ENCODE measurements at regions not wholly inside any gene's neighbourhood (a gene's known extent, or its start where the extent isn't known, plus 50 kb on each side); places are given as distances from the start of the nearest gene placed in this dataset.

GRCh38 chr13:31964168-31964567, 67.4 kb upstream of the FRY start:
- TF ChIP-seq, protein P1, sequence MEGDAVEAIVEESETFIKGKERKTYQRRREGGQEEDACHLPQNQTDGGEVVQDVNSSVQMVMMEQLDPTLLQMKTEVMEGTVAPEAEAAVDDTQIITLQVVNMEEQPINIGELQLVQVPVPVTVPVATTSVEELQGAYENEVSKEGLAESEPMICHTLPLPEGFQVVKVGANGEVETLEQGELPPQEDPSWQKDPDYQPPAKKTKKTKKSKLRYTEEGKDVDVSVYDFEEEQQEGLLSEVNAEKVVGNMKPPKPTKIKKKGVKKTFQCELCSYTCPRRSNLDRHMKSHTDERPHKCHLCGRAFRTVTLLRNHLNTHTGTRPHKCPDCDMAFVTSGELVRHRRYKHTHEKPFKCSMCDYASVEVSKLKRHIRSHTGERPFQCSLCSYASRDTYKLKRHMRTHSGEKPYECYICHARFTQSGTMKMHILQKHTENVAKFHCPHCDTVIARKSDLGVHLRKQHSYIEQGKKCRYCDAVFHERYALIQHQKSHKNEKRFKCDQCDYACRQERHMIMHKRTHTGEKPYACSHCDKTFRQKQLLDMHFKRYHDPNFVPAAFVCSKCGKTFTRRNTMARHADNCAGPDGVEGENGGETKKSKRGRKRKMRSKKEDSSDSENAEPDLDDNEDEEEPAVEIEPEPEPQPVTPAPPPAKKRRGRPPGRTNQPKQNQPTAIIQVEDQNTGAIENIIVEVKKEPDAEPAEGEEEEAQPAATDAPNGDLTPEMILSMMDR (conservative IDR thresholded peaks at IDR 0.05; ENCODE audit: low read depth in 2 of 2) = no peak
- TF ChIP-seq ETS1 (IDR thresholded peaks at IDR 0.05) (no peak), CREB1 (CRISPR knock-in tag; IDR thresholded peaks at IDR 0.05; ENCODE audit: low read depth) (no peak), POLR2AphosphoS5 (IDR thresholded peaks at IDR 0.05; ENCODE audit: low read depth) (no peak), ZNF331 (CRISPR knock-in tag; IDR thresholded peaks at IDR 0.05; ENCODE audit: low read depth) (no peak), EZH2phosphoT487 (IDR thresholded peaks at IDR 0.05; ENCODE audit: unreplicated experiment) (no peak), STAT1 (IDR thresholded peaks at IDR 0.05; ENCODE audit: unreplicated experiment) (no peak), JUNB (IDR thresholded peaks at IDR 0.05; ENCODE audit: unreplicated experiment) (no peak), EZH2 (IDR thresholded peaks at IDR 0.05; ENCODE audit: low read depth, unreplicated experiment) (no peak), ZNF114 (CRISPR knock-in tag; IDR thresholded peaks at IDR 0.05) (no peak), NANOG (IDR thresholded peaks at IDR 0.05; ENCODE audit: borderline replicate concordance) (no peak)
- TF ChIP-seq, protein P2, sequence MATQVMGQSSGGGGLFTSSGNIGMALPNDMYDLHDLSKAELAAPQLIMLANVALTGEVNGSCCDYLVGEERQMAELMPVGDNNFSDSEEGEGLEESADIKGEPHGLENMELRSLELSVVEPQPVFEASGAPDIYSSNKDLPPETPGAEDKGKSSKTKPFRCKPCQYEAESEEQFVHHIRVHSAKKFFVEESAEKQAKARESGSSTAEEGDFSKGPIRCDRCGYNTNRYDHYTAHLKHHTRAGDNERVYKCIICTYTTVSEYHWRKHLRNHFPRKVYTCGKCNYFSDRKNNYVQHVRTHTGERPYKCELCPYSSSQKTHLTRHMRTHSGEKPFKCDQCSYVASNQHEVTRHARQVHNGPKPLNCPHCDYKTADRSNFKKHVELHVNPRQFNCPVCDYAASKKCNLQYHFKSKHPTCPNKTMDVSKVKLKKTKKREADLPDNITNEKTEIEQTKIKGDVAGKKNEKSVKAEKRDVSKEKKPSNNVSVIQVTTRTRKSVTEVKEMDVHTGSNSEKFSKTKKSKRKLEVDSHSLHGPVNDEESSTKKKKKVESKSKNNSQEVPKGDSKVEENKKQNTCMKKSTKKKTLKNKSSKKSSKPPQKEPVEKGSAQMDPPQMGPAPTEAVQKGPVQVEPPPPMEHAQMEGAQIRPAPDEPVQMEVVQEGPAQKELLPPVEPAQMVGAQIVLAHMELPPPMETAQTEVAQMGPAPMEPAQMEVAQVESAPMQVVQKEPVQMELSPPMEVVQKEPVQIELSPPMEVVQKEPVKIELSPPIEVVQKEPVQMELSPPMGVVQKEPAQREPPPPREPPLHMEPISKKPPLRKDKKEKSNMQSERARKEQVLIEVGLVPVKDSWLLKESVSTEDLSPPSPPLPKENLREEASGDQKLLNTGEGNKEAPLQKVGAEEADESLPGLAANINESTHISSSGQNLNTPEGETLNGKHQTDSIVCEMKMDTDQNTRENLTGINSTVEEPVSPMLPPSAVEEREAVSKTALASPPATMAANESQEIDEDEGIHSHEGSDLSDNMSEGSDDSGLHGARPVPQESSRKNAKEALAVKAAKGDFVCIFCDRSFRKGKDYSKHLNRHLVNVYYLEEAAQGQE (IDR thresholded peaks at IDR 0.05; ENCODE audit: unreplicated experiment) = no peak
- TF ChIP-seq, protein P3, sequence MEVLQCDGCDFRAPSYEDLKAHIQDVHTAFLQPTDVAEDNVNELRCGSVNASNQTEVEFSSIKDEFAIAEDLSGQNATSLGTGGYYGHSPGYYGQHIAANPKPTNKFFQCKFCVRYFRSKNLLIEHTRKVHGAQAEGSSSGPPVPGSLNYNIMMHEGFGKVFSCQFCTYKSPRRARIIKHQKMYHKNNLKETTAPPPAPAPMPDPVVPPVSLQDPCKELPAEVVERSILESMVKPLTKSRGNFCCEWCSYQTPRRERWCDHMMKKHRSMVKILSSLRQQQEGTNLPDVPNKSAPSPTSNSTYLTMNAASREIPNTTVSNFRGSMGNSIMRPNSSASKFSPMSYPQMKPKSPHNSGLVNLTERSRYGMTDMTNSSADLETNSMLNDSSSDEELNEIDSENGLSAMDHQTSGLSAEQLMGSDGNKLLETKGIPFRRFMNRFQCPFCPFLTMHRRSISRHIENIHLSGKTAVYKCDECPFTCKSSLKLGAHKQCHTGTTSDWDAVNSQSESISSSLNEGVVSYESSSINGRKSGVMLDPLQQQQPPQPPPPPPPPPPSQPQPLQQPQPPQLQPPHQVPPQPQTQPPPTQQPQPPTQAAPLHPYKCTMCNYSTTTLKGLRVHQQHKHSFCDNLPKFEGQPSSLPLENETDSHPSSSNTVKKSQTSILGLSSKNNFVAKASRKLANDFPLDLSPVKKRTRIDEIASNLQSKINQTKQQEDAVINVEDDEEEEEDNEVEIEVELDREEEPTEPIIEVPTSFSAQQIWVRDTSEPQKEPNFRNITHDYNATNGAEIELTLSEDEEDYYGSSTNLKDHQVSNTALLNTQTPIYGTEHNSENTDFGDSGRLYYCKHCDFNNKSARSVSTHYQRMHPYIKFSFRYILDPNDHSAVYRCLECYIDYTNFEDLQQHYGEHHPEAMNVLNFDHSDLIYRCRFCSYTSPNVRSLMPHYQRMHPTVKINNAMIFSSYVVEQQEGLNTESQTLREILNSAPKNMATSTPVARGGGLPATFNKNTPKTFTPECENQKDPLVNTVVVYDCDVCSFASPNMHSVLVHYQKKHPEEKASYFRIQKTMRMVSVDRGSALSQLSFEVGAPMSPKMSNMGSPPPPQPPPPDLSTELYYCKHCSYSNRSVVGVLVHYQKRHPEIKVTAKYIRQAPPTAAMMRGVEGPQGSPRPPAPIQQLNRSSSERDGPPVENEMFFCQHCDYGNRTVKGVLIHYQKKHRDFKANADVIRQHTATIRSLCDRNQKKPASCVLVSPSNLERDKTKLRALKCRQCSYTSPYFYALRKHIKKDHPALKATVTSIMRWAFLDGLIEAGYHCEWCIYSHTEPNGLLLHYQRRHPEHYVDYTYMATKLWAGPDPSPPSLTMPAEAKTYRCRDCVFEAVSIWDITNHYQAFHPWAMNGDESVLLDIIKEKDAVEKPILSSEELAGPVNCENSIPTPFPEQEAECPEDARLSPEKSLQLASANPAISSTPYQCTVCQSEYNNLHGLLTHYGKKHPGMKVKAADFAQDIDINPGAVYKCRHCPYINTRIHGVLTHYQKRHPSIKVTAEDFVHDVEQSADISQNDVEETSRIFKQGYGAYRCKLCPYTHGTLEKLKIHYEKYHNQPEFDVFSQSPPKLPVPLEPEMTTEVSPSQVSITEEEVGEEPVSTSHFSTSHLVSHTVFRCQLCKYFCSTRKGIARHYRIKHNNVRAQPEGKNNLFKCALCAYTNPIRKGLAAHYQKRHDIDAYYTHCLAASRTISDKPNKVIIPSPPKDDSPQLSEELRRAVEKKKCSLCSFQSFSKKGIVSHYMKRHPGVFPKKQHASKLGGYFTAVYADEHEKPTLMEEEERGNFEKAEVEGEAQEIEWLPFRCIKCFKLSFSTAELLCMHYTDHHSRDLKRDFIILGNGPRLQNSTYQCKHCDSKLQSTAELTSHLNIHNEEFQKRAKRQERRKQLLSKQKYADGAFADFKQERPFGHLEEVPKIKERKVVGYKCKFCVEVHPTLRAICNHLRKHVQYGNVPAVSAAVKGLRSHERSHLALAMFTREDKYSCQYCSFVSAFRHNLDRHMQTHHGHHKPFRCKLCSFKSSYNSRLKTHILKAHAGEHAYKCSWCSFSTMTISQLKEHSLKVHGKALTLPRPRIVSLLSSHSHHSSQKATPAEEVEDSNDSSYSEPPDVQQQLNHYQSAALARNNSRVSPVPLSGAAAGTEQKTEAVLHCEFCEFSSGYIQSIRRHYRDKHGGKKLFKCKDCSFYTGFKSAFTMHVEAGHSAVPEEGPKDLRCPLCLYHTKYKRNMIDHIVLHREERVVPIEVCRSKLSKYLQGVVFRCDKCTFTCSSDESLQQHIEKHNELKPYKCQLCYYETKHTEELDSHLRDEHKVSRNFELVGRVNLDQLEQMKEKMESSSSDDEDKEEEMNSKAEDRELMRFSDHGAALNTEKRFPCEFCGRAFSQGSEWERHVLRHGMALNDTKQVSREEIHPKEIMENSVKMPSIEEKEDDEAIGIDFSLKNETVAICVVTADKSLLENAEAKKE (CRISPR knock-in tag; IDR thresholded peaks at IDR 0.05) = no peak
- Mint-ChIP-seq H3K4me3 (no peak overlapping the region), H3K36me3 (ENCODE audit: low read depth) (no peaks in the 10 kb centered on the region), H3K27me3 (ENCODE audit: insufficient read depth, low read depth, poor library complexity) (peaks cover 2% of the 10 kb centered on the region), H3K27ac (no peak overlapping the region), H3K9me3 (peaks cover 2% of the 10 kb centered on the region; the same call in 1 of the 3 replicates), H3K4me1 (no peaks in the 10 kb centered on the region)
- Histone ChIP-seq H3K27ac (ENCODE audit: low read depth) (no peak overlapping the region), H3K4me1 (ENCODE audit: insufficient read depth) (no peaks in the 10 kb centered on the region), H3K4me2 (no peak overlapping the region), H3K4me3 (no peak overlapping the region), H4K20me1 (replicated peaks; ENCODE audit: insufficient read depth) (no peaks in the 10 kb centered on the region), H3K36me3 (ENCODE audit: insufficient read depth) (no peaks in the 10 kb centered on the region), H2AFZ (no peak overlapping the region), H3K9me2 (ENCODE audit: insufficient read depth) (0 out of 2 replicates have a peak, but pooled peaks cover 7% of the 10 kb centered on the region), H3K27me3 (ENCODE audit: insufficient read depth) (no peaks in the 10 kb centered on the region), H3F3A (replicated peaks; ENCODE audit: low read depth) (no peaks in the 10 kb centered on the region), H3K79me2 (replicated peaks; ENCODE audit: insufficient read depth) (no peaks in the 10 kb centered on the region)
- ATAC-seq (no peak), DNase-seq (ENCODE audit: low spot score) (no peak)

Data from GM23338 (cell line).